ENCODE measurements at regions not wholly inside any gene's neighbourhood (a gene's known extent, or its start where the extent isn't known, plus 50 kb on each side); places are given as distances from the start of the nearest gene placed in this dataset.

DNA sequence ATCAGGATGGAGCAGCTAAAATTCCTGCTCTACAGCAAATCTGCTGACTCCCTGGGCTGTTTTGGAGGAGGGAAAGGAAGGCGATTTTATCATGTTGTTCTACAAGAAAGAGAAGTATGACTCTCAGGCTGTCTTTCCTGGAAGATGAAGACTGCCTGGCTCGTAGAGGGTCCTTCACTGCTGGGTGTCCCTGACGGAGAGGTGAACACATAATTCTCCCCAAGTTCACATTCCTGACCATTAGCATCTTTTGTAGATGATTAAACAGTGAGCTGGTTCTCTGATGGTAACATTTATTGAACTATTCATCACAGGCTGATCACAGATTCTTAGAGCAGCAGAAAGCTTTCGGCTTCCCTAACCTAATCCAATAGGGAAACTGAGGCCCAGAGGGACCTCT lies 212.4 kb upstream of the GLRA1 start:
- TF ChIP-seq POLR2A (IDR thresholded peaks at IDR 0.05; ENCODE audit: low read depth, low read length) (no peak), POLR2AphosphoS5 (IDR thresholded peaks at IDR 0.05; ENCODE audit: low read depth, low read length) (no peak)
